Globus pallidus (tissue), 1 donor: ENCODE measurements at regions not wholly inside any gene's neighbourhood (a gene's known extent, or its start where the extent isn't known, plus 50 kb on each side); places are given as distances from the start of the nearest gene placed in this dataset.
"Not testable (repeated sequence)": the region's sequence is repeated elsewhere in the genome, so short reads cannot be mapped to it uniquely, and the experiment has no call there.

Experiments
- DNase-seq: peaks from one replicate; pipeline ENCODE4 v3.0.0-alpha.2; 2015; ENCODE audit warnings: low spot score

DNA sequence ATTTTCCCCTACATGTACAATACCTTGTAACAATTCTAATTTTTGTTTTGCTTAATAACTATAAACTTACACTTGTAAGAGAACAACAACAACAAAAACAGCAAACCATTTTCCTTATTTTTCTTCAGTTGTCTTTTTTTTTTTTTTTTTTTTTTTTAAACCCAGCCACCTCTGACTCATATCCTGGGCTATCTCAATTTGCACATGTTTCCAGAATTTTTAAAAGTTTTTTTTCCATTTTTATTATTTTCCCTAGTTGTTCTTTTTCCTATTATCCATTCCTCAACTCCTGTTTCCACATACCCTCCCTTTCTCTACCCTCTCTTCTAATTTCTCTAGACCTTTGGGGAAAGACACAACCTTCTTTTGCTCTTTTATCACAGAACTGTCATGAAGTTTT lies 112.5 kb downstream of the EFEMP1 start:
- no peak for DNase-seq

DNA sequence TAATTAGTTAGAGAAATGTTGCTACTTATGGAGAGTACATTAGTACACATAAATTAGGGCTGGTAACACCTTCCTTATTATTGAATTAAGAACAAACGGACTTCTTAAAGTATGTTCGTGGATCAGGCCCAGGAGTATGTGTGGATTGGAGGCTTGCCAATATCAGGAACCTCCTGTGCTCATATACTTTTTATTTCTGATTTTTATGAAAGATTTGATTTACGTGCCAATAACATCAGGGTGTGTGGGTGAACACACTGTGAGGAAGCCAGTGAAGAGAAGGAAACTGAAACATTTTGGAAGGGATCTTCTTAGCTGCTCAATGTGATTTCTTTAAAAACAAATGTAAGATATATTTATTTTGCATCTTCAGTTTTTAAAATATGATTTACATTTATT lies 113.0 kb downstream of the EFEMP1 start:
- DNase-seq: no peak

DNA sequence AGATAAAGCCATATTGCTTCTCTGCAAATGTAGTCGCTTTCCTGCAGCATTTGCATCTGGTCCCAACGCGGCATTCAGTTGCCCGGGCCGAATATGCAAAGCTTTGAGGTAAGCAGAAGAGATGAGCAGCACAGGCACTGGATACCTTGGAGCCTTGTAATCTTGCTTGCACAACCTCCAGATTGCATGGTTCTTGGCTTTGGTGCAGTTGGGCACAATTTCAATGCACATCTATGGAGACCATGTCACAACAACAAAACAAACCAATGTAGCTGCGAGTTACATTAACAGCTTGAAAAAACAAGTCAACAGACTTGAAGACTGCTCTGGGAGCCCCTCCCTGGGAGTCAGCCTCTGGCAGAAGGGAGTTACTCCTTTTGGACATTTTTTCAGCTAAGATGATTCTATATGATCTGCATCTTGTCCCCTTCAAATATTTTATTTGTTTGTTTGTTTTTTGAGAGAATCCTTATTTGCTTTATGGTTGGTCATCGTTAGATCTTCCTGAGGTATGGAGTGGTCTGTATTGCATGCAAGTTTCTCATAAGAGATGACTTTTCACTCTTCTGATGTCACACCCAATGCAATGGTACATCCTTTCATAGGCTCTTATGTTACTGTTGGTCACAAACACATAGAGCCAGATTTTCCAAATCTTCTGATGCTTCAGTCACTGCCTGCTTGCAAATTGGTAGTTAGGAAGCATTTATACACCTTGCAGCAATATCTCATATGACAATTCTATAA lies 113.5 kb downstream of the EFEMP1 start:
- DNase-seq: no peak

DNA sequence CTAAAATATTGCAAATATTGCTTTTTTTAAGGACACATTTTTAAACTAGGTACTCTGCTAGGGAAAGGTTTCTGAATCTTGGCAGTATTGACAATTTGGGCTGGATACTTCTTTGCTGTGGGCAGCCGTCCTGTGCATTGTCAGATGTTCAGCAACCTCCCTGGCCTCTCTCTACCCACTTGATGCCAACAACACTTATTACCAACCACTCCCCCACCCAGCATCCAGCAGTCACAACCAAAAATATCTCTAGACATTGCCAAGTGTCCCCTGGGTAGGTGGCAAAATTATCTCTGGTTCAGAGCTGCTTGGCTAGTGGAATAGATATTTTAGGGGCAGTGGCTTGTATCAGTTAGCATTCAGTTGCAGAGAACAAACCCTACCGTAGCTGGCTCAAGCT lies 114.3 kb upstream of the PNPT1 start:
- DNase-seq: peak; percentile 23

DNA sequence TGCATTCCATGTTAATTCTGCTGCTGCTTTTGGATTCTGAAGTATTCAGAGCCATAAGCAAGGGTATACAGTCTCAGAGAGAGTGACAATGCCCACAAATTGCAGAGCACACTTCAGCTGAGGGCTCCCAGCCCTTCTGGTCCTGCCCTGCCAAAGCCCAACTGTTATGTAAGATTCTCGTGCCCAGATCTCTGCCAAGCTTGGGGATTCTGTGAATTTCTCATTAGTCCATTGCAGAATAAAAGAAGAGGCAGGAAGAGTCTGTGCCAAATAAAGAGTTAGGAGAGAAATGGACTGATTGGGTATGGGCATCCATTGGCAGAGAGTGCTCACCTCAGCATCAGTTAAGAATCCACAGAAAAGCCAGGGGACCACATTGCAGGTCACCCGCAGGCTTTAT lies 112.0 kb upstream of the PNPT1 start:
- peak; percentile 68 for DNase-seq

DNA sequence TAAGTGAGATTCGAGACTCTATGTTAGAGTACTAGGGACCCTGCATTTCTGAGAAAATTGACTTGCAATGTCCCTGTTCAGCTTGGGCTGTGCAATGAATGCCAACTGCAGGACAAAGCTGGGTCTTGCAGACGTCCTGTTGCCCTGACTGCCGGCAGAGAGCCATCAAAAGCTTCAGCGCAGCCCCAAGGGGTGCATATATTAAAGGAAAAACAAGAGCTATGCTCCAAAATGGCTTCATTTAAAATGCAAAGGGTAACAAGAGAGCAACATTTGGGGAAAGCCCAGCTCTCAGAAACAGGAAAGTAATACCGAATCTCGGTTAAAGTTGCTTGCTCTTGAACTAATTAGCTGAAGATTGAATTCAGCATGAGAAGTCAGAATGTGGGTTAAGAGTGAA lies 110.9 kb upstream of the PNPT1 start:
- DNase-seq: peak; percentile 79

DNA sequence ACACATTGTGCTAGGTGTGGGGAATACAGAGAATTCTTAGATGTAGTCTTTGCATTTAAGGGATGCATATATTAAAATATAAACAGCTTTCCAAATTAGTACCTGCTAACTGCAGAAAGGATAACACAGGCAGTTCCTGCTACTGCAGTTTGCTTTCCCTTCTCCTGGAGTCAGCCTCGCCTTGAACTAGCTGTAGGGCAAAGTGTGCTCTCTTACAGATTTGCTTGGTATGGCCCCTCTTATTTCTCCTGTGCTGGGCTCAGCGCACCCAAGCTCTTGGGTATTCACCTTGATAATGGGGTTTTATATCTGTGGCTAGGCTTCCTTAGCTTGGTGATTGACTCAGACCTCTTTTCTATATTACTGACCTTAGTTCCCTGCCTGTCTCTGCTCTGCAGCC lies 108.4 kb upstream of the PNPT1 start:
- no peak for DNase-seq

DNA sequence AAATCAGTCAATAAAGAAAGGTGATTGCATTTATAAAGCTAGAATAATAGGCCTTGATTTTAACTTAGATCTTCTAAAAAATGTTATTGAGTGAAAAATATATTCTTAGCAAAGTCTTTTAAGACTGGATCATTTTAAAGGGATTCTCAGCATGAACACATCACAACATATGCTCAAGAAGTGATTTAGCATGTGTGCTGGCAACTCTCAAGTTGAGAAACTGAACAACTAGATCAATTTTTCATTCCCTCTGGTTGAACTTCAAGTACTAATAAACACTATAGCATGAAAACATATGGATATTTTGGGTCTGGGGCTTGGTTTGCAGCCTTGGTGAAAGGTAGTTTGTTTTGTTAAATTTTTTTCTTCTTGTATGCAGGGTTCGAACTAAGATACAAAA lies 107.8 kb upstream of the PNPT1 start:
- no peak for DNase-seq

DNA sequence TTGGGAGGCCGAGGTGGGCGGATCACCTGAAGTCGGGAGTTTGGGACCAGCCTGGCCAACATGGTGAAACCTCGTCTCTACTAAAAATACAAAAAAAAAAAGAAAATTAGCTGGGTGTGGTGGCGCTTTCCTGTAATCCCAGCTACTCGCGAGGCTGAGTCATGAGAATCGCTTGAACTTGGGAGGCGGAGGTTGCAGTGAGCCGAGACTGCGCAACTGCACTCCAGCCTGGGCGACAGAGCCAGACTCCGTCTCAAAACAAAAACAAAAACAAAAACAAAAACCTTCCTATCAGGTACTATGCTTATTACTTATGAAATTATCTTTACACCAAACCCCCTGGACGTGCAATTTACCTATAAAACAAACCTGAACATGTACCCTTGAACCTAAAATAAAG lies 106.0 kb upstream of the PNPT1 start:
- DNase-seq: not testable (repeated sequence)

DNA sequence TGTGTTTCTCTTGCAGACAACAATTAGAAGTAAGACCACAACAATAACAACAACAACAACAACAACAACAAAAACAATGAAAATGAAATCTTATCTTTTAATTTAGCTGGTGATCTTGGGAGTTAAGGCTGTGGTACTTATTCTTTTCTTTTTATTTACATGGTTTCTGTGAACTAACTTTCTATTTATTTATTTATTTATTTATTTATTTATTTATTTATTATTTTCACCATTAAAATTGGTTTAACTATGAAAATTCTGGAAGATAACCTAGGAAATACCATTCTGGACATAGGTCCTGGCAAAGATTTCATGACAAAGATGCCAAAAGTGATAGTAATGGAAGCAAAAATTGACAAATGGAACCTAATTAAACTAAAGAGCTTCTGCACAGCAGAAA lies 102.5 kb upstream of the PNPT1 start:
- DNase-seq: no peak

DNA sequence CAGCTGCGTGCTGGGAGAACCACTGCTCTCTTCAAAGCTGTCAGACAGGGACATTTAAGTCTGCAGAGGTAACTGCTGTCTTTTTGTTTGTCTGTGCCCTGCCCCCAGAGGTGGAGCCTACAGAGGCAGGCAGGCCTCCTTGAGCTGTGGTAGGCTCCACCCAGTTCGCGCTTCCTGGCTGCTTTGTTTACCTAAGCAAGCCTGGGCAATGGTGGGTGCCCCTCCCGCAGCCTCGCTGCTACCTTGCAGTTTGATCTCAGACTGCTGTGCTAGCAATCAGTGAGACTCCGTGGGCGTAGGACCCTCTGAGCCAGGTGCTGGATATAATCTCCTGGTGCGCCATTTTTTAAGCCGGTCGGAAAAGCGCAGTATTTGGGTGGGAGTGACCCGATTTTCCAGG lies 100.0 kb upstream of the PNPT1 start:
- not testable (repeated sequence) for DNase-seq

DNA sequence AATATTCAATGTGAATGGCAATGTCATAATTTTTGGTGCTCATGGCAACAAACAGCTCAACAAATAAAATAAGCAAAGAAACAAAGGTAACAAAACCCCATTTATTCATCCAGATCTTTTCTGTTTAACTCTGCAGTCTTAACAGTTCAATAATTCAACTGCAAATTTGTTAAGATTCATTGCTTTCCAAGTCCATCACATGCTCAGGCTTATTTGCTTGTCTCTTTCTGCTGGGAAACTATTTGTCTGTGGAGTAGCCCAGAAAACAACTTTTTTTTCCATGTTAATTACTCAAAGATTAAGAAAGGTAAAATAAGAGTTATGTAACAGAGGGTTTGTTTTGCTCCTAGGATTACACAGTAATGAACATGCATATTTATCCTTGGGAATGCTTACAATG lies 92.6 kb upstream of the PNPT1 start:
- DNase-seq: peak; percentile 63

DNA sequence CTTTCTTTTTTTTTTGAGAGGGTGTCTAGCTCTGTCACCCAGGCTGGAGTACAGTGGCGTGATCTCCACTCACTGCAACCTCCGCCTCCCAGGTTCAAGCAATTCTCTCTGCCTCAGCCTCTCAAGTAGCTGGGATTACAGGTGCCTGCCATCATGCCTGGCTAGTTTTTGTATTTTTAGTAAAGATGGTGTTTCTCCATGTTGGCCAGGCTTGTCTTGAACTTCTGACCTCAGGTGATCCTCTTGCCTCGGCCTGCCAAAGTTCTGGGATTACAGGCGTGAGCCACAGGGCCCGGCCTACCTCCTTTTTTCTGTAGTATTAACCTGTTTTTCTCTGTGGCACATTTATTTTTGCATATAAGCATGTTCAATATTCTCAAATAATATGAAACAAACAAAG lies 90.1 kb upstream of the PNPT1 start:
- DNase-seq: not testable (repeated sequence)

DNA sequence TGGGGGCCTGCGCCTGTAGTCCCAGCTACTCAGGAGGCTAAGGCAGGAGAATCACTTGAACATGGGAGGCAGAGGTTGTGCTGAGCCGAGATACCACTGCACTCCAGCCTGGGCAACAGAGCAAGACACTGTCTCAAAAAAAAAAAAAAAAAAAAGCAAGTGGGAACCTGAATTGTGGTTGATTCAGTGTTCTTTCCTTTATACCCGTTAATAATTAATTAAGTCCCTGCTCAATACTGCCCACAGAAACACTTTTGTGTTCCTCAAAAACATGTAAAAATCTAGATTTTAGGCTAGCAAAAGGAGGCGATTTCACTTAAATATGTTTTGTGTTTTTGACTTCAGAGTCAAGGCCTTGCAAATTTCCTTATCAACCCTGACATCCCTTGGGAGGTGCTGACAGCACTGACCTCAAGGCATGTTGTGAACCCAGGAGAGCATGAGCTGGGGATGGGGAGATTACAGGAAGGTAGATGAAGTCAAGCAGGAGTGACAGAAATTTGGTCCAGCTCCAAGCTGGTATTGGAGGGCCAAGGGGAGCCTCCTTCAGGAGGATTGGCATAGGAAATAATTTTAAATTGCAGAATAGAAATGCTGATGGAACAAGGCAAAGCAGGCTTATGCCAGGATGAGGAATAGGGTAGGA lies 89.0 kb upstream of the PNPT1 start:
- DNase-seq: no peak

DNA sequence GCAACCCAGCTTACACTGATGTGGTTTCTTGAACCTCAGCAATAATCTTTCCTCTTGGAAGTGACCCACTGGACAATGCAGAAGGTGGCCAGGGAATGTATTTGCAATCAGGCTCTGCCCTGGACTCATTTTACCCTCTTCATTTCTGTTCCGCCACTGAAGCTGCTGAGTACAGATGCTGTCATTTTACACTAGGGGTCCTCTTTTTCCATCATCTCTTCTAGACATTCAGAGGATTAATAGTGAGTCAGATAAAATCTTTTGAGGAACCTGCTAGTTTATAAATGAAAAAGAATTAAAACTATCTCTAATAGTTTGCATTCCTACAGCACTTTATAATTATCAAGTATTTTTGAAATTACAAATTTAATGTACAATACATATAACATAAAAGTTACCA lies 87.9 kb upstream of the PNPT1 start:
- DNase-seq: no peak

DNA sequence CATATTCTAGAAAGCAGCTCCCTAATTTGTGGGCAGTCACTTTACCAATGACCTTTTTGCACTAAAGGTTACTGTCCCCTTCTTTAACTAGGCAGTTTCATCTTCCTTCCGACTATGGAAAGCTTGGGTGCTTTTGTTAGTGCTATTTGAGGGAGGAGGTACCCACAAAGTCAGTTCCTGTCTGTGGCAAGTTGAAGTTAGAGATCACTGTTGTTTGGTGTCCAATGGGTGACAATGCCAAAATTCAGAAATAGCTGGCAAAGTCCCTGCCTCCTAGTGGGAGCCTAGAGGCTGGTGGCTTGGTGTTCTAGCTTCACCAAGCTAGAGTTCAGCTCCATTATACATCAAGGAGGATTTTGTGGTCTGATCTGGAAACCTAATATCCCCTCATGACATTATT lies 87.1 kb upstream of the PNPT1 start:
- DNase-seq: no peak

DNA sequence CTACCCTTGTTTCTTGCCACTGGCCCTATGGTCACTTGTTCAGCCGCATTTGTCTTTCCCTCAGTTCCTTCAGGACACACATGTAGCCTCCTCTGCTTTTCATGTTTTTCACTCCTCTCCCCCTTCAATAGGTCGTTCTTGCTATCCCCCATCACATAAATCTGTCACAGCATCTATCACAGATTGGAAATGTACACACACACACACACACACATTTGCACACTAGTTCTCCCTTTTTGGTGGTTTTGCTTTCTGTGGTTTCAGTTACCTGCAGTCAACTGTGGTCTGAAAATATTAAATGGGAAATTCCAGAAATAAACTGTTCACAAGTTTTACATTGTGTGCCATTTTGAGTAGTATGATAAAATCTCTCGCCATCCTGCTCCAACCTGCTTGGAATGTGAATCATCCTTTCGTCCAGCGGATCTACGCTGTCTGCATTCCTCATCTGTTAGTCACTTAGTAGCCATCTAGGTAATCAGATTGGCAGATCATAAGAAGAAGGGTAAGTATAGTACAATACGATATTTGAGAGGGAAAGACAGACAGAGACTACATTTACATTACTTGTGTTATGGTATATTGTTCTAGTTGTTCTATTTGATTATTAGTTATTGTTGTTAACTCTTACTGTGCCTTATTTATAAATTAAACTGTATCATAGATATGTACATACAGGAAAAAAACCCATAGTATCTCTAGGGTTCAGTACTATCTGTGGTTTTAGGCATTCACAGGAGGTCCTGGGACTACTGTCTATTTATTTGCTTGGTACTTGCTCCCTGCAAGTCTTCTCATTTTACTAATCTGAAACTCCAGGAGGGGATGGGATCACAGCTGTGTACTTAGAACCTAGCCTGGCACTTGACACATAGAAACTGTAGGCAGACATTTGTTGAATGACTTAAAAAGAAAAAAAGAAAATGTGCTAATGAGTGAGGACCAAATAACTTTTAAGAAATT lies 86.1 kb upstream of the PNPT1 start:
- no peak for DNase-seq

DNA sequence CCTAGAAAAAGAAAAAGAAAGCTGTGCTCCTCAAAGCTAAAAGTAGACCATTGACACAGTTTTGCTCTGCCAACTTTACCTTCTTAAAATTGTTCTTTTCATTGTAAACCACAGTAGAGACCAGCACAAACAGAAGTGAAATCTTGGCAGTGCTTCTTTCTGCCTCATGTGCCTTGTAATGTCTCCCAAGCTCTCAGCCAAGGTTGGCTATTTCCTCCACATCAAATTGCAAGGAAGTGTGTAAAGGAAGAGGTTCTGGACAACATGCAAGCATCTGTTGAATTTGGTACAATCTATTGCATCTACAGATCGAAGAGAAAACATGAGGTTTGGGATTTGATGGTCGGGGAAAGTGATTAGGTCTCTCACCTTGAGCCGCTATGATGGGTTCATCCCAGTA lies 83.3 kb upstream of the PNPT1 start:
- DNase-seq: no peak

DNA sequence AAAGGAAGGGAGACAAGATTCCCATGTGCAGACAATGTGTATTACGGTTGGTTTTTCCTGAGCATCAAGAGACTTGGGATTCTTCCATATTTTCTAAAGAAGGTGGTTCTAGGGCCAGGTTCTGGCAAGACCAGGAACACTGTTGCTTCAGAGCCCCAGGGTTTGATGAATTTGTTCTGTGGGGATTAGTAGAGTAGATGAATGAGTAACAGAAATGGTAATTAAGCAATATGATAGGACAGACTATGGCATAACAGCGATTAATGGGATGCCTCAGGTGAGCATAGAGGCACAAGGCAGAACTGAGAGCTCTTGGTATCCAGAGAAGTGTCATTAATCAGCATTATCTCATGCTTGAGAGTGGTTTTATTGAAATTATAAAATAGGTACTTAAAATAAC lies 82.8 kb upstream of the PNPT1 start:
- DNase-seq: no peak

DNA sequence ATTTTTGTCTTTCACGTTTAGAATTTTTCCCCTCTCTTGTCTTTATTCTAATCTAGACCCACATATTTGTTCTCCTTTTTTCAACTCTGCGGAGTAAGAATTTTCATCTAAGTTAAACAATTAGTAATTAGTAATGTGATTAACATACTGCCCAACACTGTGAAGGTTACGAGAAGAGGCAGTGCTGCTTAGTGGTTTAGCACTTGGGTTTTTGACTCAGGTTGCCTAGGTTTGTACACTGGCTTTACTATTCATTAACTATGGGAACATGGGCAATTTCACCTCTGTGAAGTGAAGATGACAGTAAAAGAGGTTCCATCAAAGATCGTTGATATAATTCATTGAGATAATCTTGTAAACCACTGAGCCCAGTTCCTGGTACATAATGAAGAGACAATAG lies 82.2 kb upstream of the PNPT1 start:
- DNase-seq: no peak

DNA sequence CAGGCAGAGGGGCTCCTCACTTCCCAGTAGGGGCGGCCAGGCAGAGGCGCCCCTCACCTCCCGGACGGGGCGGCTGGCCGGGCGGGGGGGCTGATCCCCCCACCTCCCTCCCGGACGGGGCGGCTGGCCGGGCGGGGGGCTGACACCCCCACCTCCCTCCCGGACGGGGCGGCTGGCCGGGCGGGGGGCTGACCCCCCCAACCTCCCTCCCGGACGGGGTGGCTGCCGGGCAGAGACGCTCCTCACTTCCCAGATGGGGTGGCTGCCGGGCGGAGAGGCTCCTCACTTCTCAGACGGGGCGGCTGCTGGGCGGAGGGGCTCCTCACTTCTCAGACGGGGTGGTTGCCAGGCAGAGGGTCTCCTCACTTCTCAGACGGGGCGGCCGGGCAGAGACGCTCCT lies 80.0 kb upstream of the PNPT1 start:
- not testable (repeated sequence) for DNase-seq

DNA sequence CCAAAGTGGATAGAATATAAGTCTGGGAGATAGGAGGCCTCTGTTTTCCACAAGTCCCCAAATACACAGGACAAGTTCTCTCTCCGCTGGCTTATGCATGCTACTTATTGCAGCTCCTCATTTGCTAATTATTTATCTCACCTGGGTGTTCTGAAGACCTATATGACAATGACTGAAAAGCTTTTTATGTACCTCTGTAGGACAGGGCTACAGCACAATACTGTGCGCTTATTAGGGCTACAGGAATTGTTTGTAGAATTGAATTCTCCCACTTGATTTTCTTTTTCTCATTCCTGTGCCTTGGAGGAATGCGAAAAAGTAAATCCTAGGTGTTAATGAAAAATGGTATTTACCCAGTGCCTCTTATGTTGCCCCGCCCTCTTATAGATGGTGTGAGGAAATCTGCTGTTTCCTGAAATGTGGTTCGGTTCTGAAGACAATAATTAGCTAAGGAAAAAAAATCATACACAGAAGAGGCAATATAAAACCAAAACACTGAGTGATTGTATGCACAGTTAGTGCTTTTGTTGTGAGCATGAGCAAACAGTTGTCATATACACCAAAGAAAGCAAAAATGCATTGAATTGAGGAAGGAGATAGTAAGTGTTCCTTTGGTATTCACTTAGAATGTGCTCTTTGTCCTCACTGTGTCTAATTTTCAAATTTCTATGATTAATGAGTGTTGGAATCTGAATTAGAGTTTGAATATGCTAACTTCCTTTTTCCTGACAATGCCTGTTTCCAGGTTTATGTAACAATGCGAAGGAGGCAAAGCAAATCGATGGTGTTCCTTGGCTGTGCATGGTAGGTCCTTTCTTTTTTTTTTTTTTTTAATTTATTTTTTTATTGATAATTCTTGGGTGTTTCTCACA lies 78.7 kb upstream of the PNPT1 start:
- DNase-seq: no peak
